ENCODE measurements at regions not wholly inside any gene's neighbourhood (a gene's known extent, or its start where the extent isn't known, plus 50 kb on each side); places are given as distances from the start of the nearest gene placed in this dataset.

- DNase-seq, result no peak
- Histone ChIP-seq H3K4me1 (ENCODE audit: control insufficient read depth in 5 of 5, insufficient read depth in 5 of 5, low read length in 5 of 5) (peaks cover 0 to 17% (median 0%) of the 10 kb centered on the region in 5 donors), H3K9ac (ENCODE audit: insufficient read depth in 1 of 2, low read length in 2 of 2) (no peak overlapping the region), H3K9me3 (ENCODE audit: control insufficient read depth in 4 of 4, insufficient read depth in 3 of 4, low read length in 3 of 4) (peaks cover 0 to 7% (median 0%) of the 10 kb centered on the region in 4 donors), H3K36me3 (ENCODE audit: control insufficient read depth in 4 of 4, insufficient read depth in 4 of 4, low read length in 4 of 4) (no peaks in the 10 kb centered on the region), H3K4me3 (no peak overlapping the region), H3K27me3 (ENCODE audit: control insufficient read depth in 3 of 3, insufficient read depth in 3 of 3, low read length in 2 of 3) (peaks cover 0 to 10% (median 0%) of the 10 kb centered on the region in 3 donors), H3K27ac (ENCODE audit: low read depth in 1 of 2, low read length in 1 of 2) (peak overlapping the region in 1 of 2 donors; percentile 50)
- WGBS, 2 donors, result 57 to 65% methylated on average over 6 of the region's 6 CpGs
- TF ChIP-seq CTCF (IDR thresholded peaks at IDR 0.05; ENCODE audit: control extremely low read depth, extremely low read depth), result no peak
- ATAC-seq (ENCODE audit: insufficient read depth, low FRiP score), result no peak
Measured at GRCh38 chr20:1818895-1819294, 76.3 kb upstream of the SIRPA start.

GRCh38 chr20:1818247-1818840 lies 76.9 kb upstream of the SIRPA start:
- ATAC-seq (ENCODE audit: insufficient read depth, low FRiP score) (no peak), DNase-seq (no peak)
- H3K9me3 ChIP-seq (ENCODE audit: control insufficient read depth in 4 of 4, insufficient read depth in 3 of 4, low read length in 3 of 4), result peaks cover 0 to 5% (median 0%) of the 10 kb centered on the region in 4 donors
- peaks cover 0 to 10% (median 0%) of the 10 kb centered on the region in 3 donors for H3K27me3 ChIP-seq (ENCODE audit: control insufficient read depth in 3 of 3, insufficient read depth in 3 of 3, low read length in 2 of 3)
- H3K36me3 ChIP-seq (ENCODE audit: control insufficient read depth in 4 of 4, insufficient read depth in 4 of 4, low read length in 4 of 4), result no peaks in the 10 kb centered on the region
- H3K27ac ChIP-seq (ENCODE audit: low read depth in 1 of 2, low read length in 1 of 2), result peak overlapping the region in 1 of 2 donors; percentile 50
- H3K4me3 ChIP-seq, result no peak overlapping the region
- no peak for TF ChIP-seq CTCF (IDR thresholded peaks at IDR 0.05; ENCODE audit: control extremely low read depth, extremely low read depth)
- no peak overlapping the region for H3K9ac ChIP-seq (ENCODE audit: insufficient read depth in 1 of 2, low read length in 2 of 2)
- 29 to 67% methylated on average over 1 of the region's 1 CpG for WGBS, 2 donors
- peaks cover 0 to 17% (median 0%) of the 10 kb centered on the region in 5 donors for H3K4me1 ChIP-seq (ENCODE audit: control insufficient read depth in 5 of 5, insufficient read depth in 5 of 5, low read length in 5 of 5)

- H3K9ac ChIP-seq (ENCODE audit: insufficient read depth in 1 of 2, low read length in 2 of 2), result no peak overlapping the region
- no peak overlapping the region for H3K27ac ChIP-seq (ENCODE audit: low read depth in 1 of 2, low read length in 1 of 2)
- no peak overlapping the region for H3K4me3 ChIP-seq
- TF ChIP-seq CTCF (IDR thresholded peaks at IDR 0.05; ENCODE audit: control extremely low read depth, extremely low read depth), result no peak
- 90% methylated on average over 6 of the region's 6 CpGs for WGBS, 2 donors
- H3K9me3 ChIP-seq (ENCODE audit: control insufficient read depth in 4 of 4, insufficient read depth in 3 of 4, low read length in 3 of 4), result peaks cover 0 to 2% (median 0%) of the 10 kb centered on the region in 4 donors
- no peaks in the 10 kb centered on the region for H3K36me3 ChIP-seq (ENCODE audit: control insufficient read depth in 4 of 4, insufficient read depth in 4 of 4, low read length in 4 of 4)
- peaks cover 0 to 17% (median 0%) of the 10 kb centered on the region in 5 donors for H3K4me1 ChIP-seq (ENCODE audit: control insufficient read depth in 5 of 5, insufficient read depth in 5 of 5, low read length in 5 of 5)
- ATAC-seq (ENCODE audit: insufficient read depth, low FRiP score) (no peak), DNase-seq (no peak)
- H3K27me3 ChIP-seq (ENCODE audit: control insufficient read depth in 3 of 3, insufficient read depth in 3 of 3, low read length in 2 of 3), result peaks cover 0 to 10% (median 0%) of the 10 kb centered on the region in 3 donors
Measured at GRCh38 chr20:1817577-1818211, 77.5 kb upstream of the SIRPA start.
